DMS79 treated with DMSO at 0.1 percent for 48 hours (cell line): ENCODE measurements at regions not wholly inside any gene's neighbourhood (a gene's known extent, or its start where the extent isn't known, plus 50 kb on each side); places are given as distances from the start of the nearest gene placed in this dataset.

Source experiments
- DNase-seq: peaks from one replicate; lab custom pipeline; 2025; lab: John Stamatoyannopoulos, UW

GRCh38 chr4:123807866-123808265 lies 411.3 kb downstream of the SPRY1 start:
- DNase-seq, result no peak

- DNase-seq, result no peak
Observed at GRCh38 chr4:123809864-123810263, 413.3 kb downstream of the SPRY1 start.

- no peak for DNase-seq
Observed at GRCh38 chr4:123812066-123812390, 415.4 kb downstream of the SPRY1 start.

- DNase-seq, result no peak
Observed at GRCh38 chr4:123813901-123814300, 417.3 kb downstream of the SPRY1 start.

GRCh38 chr4:123816462-123816861 lies 419.9 kb downstream of the SPRY1 start:
- no peak for DNase-seq

GRCh38 chr4:123817025-123817688 lies 420.6 kb downstream of the SPRY1 start:
- DNase-seq, result no peak

- DNase-seq, result no peak
Observed at GRCh38 chr4:123819362-123820035, 422.9 kb downstream of the SPRY1 start.

GRCh38 chr4:123821861-123822260 lies 425.3 kb downstream of the SPRY1 start:
- DNase-seq, result no peak

- DNase-seq, result no peak
Observed at GRCh38 chr4:123822353-123822752, 425.8 kb downstream of the SPRY1 start.

GRCh38 chr4:123823244-123823643 lies 426.6 kb downstream of the SPRY1 start:
- DNase-seq, result no peak

- DNase-seq, result no peak
Observed at GRCh38 chr4:123824524-123824923, 427.9 kb downstream of the SPRY1 start.

- DNase-seq, result no peak
Observed at GRCh38 chr4:123825596-123826291, 429.1 kb downstream of the SPRY1 start.

GRCh38 chr4:123826896-123827295 lies 430.3 kb downstream of the SPRY1 start:
- no peak for DNase-seq

GRCh38 chr4:123827511-123827910 lies 430.9 kb downstream of the SPRY1 start:
- no peak for DNase-seq

- no peak for DNase-seq
Observed at GRCh38 chr4:123830930-123831329, 434.3 kb downstream of the SPRY1 start.

- no peak for DNase-seq
Observed at GRCh38 chr4:123832173-123833026, 435.8 kb downstream of the SPRY1 start.

- DNase-seq, result no peak
Observed at GRCh38 chr4:123833171-123833643, 436.6 kb downstream of the SPRY1 start.

- no peak for DNase-seq
Observed at GRCh38 chr4:123835831-123836590, 439.4 kb downstream of the SPRY1 start.

- no peak for DNase-seq
Observed at GRCh38 chr4:123836851-123837595, 440.4 kb downstream of the SPRY1 start.

- DNase-seq, result no peak
Observed at GRCh38 chr4:123838474-123838873, 441.9 kb downstream of the SPRY1 start.

GRCh38 chr4:123840197-123840596 lies 443.6 kb downstream of the SPRY1 start:
- DNase-seq, result no peak
